HG03575 (cell line): ENCODE measurements at regions not wholly inside any gene's neighbourhood (a gene's known extent, or its start where the extent isn't known, plus 50 kb on each side); places are given as distances from the start of the nearest gene placed in this dataset.
"Not testable (repeated sequence)": the region's sequence is repeated elsewhere in the genome, so short reads cannot be mapped to it uniquely, and the experiment has no call there.

ENCODE experiments used
- ATAC-seq: cut with Tn5 transposase; IDR thresholded peaks from one replicate; pipeline ENCODE4 v1.9.1; 2021; ENCODE audit not compliant: unreplicated experiment, insufficient number of reproducible peaks, low FRiP score; ENCODE audit errors: extremely low read depth

DNA sequence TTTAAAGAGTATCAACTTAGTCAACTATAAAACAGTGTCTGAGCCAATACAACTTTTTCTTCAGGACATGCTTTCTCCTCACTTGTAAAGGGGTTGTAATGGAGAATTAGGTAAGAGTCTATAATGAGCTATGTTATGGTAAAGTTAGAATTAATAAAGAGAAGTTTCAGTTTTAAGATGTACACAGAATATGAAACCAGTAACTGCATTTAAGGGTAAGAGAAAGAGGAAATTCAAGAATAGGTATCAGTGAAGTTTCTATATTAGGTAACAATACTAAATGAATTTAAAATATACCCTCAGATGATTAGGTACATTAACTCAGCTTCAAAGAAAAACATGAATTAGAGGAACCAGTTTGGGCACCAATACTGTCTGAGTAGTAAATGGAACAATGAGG, 1444.3 kb upstream of the ADGRB3 start:
- ATAC-seq = no peak

DNA sequence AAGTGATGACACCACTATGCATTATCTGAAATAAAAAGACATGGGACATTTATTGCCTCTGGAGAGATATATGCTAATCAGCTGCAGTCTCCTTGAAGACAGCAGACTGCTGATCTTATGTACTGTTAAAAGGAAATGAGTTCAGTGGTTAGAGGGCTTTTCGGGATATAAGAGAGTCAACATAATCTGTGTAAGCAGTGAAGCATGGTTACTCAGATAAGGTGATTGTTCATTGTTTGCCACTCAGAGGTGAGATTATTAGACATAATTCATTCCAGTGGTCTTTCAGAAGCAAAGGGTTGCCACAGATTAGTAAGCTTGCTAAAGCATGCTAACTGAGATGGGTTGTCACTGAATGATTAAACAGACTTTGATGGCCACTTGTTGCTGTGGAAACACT, 1450.7 kb upstream of the ADGRB3 start:
- ATAC-seq = no peak

DNA sequence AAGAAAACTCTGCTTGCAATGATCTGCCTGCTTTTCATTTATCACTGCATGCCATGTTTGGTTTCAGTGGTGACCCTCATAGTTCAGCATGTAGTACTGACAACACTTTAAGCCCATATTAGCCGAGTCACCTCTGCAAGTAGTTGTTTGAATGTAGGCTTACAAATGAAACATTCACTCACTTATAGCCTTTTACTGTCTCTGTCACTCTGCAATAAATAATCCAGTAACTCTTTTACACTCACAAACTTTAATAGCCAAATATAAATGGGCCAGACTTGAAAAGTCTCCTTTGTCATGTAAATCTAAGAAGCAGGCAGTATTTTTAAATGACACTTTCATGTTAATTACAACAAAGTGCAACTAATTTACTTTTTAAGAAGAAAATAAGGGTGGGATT, 1460.0 kb upstream of the ADGRB3 start:
- ATAC-seq = no peak

DNA sequence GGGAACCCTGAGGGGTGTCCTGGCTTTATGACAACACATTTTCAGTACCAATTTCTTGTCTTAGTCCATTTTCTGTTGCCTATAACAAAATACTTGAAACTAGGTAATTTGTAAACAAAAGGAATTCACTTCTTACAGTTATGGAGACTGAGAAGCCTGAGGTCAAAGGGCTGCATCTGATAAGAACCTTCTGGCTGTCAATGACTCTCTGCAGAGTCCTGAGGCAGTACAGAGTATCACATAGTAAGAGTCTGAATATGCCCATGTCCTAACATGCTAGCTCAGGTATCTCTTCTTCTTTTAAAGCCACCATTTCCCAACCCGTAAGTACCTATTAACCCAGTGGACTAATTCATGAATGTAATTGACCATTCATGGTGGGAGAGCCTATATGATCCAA, 1458.6 kb upstream of the EYS start:
- no peak for ATAC-seq

DNA sequence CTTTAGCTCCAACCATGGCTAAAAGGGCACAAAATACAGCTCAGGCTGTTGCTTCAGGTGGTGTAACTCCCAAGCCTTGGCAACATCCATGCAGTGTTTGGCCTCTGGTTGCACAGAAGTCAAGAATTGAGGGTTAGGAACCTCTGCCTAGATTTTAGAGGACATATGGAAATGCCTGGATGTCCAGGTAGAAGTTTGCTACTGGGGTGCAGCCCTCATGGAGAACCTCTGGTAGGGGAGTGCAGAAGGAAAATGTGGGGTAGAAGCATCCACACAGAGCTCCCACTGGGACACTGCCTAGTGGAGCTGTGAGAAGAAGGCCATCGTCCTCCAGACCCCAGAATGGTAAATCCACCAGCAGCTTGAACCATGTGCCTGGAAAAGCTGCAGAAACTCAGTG, 1453.8 kb upstream of the EYS start:
- ATAC-seq = no peak

DNA sequence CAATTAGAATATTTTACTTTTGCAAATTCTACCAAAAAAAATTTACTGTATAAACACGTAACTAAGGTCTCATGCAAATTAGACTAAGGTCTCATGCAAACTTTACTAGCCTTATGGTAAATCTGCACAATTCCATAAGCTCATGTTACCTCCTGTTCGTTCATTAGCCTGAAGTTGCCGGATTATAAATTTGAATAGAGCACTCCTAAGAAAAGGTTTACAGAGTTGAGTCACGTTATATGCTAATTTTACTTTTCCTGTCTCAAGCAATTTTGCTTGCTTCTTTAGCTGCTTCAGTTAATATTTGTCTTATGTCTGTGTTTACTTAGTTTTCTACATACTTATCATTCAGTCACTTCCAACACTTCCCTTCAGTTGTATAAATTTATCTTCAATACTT, 1434.0 kb upstream of the EYS start:
- ATAC-seq = no peak

DNA sequence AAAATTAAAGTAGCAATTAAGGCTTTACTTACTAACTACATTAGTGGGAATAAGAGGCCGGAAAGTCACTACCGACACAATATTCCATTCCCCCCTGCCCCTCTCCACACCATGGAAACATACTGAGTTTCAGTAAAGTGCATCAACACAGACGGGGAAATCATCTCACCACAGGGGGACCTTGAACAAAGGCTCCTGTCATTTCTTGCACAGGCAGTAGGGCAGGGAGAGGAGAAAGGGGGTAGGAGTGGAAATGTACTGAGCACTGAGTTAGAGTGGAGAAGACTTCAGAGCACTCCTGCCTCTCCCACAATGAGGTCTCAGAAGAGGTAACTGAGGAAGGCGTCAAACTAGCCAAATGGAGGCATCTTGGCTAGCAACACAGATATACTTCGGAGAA, 1426.9 kb upstream of the EYS start:
- no peak for ATAC-seq

DNA sequence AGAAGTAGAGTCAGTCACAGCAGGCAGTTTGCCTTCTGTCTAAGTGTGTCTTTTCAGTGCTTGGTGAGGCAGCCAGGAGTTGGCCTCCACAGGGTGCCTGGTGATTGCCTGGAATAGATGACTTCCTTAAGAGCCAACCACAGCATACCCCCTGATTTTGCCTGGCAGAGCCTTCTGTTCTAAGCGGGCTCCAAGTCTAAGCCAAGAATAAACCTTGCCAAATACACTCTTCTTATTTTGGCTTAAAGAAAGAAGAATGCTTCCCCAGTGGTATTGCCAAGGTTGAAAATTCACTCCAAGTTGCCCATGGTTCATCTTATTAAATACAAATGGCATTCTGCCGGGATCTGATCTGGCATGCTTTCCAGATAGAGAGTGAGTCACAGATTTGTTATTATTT, 1424.8 kb upstream of the EYS start:
- no peak for ATAC-seq

DNA sequence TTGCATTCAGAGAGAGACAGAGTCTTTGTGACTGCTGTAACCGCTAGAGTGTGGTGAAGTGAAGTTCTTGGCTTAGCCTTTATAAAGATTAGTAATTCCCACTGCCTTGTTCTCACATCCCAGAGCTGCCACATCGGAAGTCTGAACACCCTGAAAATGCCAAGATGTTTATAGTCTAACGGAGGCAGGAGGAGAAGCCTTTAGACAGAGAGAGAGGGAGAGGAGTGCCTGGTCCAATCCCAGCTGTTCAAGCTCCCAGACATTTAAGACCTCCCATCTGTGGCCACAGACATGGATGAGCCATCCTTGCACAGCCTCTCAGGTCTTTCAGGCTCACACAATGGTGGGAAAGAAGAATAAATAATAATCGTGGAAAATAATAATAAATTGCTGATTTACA, 1422.8 kb upstream of the EYS start:
- ATAC-seq = no peak

DNA sequence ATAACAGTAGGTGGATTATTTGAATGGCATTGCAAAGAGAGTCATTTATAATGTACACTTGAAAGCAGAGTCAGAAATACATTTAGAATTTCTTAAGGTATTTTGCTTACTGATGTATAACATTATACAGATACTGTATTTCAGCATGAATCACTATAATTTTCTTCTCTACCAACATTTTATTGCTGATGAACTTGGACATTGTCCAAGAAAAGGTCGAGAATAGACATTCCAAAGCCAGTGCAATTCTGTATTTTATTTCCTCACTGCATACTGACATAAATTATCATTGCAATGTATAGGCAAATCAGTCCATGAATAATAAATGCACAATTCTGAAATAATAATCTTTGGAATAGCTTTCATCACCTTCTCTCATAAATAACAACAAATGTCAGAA, 1420.0 kb upstream of the EYS start:
- no peak for ATAC-seq

DNA sequence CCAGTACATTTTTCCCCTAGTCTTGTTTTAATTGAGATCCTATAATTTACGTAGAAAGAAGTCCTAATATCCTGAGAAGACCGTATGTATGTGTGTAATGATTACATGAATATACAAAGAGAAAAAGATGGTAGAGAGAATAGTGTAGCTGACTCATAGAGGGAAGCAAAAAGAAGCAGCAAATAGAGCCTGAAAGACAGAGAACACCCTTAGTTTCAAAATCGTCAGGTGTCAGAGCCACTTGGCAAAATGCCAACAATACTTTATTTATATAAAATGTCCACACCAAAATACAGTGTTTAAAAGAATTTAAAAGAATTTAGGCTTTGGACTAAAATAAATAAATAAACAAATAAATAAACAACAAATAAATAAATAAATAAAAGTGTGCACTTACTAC, 1414.1 kb upstream of the EYS start:
- no peak for ATAC-seq

DNA sequence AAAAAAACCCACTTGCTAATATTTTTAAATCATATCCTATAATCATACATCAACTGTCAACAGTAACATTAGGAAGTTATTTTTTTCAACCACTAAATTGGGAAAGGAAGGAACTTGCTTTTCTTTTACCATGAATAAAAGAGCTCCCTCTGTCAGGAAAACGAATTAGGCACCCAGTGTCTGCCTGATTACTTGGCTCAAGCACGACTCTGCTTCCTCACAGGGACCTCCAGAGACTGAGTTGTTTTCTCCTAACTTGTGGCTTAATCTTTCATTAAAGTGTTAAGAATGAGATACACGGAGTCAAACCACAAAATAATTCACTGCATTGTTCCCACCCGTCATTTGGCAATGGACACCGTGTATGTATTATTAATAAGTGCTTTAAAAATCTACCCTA, 1405.1 kb upstream of the EYS start:
- no peak for ATAC-seq

DNA sequence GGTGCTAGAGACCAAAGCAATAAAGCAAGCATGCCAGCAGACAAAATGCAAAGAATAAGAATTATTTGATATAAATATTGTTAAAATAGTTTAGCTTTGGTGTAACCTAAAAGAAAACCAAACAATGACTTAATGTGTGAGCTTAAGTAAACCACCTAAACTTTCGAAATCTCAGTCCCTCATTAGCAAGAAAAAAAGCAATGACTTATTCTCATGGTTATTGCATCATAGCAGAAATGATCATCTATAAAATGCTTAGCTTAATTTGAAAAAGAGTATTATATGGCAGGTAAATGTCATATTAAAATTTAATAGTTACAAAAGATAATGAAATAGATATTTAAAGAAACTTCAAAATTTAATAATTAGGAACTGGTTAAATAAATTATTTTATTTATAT, 1395.7 kb upstream of the EYS start:
- ATAC-seq = no peak

DNA sequence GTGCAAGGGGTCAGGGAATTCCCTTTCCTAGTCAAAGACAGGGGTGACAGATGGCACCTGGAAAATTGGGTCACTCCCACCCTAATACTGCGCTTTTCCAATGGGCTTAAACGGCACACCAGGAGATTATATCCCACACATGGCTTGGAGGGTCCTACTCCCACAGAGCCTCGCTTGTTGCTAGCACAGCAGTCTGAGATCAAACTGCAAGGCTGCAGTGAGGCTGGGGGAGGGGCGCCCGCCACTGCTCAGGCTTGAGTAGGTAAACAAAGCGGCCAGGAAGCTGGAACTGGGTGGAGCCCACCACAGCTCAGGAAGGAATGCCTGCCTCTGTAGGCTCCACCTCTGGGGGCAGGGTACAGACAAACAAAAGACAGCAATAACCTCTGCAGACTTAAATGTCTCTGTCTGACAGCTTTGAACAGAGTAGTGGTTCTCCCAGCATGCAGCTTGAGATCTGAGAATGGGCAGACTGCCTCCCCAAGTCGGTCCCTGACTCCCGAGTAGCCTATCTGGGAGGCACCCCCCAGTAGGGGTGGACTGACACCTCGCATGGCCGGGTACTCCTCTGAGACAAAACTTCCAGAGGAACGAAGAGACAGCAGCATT, 1388.7 kb upstream of the EYS start:
- not testable (repeated sequence) for ATAC-seq

DNA sequence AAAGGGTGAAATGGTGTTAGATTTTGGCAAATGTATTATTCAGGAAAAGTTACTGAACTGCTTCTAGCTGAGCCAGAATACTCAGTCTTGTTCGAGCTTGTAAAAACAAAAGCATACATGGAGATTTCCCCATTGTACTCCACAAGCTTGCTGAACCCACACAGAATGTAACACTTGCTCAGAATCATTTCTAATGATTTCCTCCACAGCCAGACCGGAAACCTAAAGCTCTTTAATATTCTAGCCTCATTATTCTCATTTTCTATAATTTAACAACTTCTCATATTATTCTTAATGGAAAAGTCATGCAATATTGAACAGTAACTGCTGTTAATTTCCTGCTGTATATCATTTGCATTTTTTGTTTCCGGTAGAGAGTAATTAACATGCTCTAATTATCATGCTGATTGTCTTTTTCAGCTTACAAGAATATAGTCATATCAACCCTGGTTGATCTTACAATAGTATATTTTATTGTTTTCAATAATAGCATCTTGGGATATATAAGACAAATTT, 1387.5 kb upstream of the EYS start:
- no peak for ATAC-seq

DNA sequence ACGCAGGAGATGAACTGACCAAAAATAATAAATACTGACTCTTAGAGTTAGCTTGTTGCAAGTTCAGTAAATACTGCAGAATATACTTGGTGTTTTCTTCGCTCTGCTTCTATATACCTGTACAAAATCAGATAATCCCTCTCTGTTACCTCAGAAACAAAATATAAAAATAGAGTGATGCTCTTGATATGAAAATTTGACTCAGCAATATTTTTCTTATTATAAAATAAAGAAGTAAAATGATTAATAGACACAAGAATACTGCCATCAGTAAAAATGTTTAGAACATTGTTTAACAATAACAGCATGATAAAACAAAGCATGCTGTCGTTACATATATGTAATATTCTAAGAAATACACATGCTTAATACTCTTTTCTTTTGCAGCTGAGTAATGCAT, 1366.9 kb upstream of the EYS start:
- ATAC-seq = no peak

DNA sequence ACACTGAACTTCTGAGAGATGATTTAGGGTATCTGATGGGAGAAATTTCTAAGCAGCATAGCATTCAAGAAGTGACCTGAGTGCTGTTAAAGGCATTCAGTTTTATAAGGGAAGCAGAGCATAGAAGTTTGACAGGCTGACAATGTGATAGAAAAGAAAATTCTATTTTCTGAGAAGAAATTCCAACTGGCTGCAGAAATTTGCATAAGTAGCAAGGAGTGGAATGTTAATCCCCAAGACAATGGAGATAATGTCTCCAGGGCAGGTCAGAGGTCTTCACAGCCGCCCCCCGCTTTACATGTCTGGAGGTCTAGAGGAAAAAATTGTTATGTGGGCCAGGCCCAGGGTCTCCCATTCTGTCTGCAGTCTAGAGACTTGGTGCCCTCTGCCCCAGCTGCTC, 1361.8 kb upstream of the EYS start:
- ATAC-seq = no peak

DNA sequence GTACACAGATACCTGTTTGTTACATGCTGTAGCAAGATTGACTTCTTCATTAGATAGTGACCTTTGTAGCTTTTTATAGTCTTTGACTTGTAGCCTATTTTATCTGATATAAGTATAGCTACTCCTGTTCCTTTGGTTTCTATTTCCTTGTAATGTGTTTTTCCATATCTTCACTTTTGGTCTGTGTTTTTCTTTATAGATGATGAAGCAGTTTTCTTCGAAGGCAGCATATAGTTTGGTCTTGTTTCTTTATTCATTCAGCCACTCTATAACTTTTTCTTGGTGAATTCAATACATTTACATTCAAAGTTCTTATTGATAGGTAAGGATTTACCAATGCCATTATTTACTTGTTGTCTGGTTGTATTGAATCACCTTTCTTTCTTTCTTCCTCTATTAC, 1357.3 kb upstream of the EYS start:
- no peak for ATAC-seq

DNA sequence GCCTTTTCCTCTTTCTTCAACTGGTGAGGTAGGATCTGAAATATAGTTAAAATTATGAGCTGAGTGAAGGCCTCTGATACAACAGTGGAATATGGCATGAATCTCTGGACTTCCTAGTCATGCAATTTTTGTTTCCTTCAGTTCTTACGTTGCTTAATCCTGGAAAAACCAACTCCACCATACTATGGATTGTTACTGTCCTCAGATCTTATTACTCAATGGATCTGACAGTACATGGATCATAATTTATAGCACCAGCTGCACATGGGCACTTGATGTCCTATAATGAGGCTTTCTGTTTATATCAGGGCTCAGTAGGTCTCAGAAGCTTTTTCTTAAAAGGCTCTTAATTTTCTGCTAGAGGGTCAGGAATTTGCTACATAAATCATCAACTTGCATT, 1341.0 kb upstream of the EYS start:
- no peak for ATAC-seq

DNA sequence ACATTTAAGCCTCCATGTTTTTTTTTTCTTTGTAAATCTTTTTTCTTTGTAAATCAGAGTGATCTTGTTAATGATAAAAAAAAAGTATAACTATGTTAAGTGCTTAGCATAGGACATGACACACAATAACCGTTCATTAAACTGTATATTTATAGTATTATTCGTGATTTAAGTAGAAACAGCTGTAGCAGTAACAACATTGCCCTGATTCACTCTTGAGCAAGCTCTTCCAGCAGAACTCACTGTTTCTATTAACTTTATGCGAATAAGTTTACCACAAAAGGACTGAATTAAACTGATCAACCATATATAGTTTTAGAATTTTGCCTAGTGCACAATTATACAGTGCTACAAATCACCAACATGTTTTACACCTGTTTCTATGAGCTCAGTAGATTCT, 1338.0 kb upstream of the EYS start:
- ATAC-seq = no peak

DNA sequence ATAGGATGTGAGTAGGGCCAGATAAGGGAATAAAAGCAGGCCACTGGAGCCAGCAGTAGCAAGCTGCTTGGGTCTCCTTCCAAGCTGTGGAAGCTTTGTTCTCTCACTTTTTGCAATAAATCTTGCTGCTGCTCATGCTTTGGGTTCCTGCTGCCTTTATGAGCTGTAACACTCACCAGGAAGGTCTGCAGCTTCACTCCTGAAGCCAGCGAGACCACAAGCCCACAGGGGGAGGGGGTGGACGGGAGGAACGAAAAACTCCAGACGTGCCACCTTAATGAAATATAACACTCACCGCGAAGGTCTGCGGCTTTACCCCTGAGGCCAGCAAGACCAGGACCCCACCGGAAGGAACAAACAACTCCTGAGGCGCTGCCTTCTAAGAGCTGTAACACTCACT, 1324.4 kb upstream of the EYS start:
- no peak for ATAC-seq

DNA sequence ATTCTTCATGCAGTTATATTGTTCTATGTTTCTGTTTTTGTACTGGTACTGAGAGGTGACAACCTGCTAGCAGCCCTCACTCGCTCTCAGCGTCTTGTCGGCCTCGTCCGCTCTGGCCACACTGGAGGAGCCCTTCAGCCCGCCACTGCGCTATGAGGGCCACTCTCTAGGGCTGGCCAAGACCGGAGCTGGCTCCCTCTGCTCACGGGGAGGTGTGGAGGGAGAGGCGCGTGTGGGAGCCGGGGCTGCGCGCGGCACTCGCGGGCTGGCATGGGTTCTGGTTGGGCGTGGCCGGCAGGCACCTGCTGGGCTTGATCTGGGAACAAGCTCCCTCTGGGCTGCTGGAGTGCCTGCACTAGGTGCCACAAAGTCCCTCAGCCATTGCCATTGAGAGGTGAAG, 1323.8 kb upstream of the EYS start:
- no peak for ATAC-seq
